Neural crest cell (in vitro differentiated cells): ENCODE measurements at regions not wholly inside any gene's neighbourhood (a gene's known extent, or its start where the extent isn't known, plus 50 kb on each side); places are given as distances from the start of the nearest gene placed in this dataset.

Experiments
- DNase-seq: peaks from one replicate; pipeline ENCODE4 v3.0.0; 2021; ENCODE audit warnings: low read depth, mixed read lengths, low spot score
- H3K27ac Mint-ChIP-seq: one replicate; pipeline ENCODE4 v1.8.0; 2021; ENCODE audit warnings: mild to moderate bottlenecking, mixed read lengths; ENCODE audit not compliant: unreplicated experiment
- H3K27me3 Mint-ChIP-seq: 2 replicates; pipeline ENCODE4 v1.8.0; 2021; ENCODE audit warnings: low read depth, mild to moderate bottlenecking, mixed read lengths
- H3K36me3 Mint-ChIP-seq: 2 replicates; pipeline ENCODE4 v1.8.0; 2021; ENCODE audit warnings: low read depth, mild to moderate bottlenecking, mixed read lengths
- H3K4me1 Mint-ChIP-seq: 2 replicates; pipeline ENCODE4 v1.8.0; 2021; ENCODE audit warnings: mixed read lengths
- H3K4me3 Mint-ChIP-seq: one replicate; pipeline ENCODE4 v1.8.0; 2021; ENCODE audit warnings: mild to moderate bottlenecking, mixed read lengths
- H3K9me3 Mint-ChIP-seq: 2 replicates; pipeline ENCODE4 v1.8.0; 2021; ENCODE audit warnings: mixed read lengths
- CTCF ChIP-seq: fragments of 200-600 bp; sonication (generic); conservative IDR thresholded peaks from 2 replicates; pipeline ENCODE4 v1.5.0; 2021; ENCODE audit warnings: antibody characterized with exemption, mild to moderate bottlenecking

DNA sequence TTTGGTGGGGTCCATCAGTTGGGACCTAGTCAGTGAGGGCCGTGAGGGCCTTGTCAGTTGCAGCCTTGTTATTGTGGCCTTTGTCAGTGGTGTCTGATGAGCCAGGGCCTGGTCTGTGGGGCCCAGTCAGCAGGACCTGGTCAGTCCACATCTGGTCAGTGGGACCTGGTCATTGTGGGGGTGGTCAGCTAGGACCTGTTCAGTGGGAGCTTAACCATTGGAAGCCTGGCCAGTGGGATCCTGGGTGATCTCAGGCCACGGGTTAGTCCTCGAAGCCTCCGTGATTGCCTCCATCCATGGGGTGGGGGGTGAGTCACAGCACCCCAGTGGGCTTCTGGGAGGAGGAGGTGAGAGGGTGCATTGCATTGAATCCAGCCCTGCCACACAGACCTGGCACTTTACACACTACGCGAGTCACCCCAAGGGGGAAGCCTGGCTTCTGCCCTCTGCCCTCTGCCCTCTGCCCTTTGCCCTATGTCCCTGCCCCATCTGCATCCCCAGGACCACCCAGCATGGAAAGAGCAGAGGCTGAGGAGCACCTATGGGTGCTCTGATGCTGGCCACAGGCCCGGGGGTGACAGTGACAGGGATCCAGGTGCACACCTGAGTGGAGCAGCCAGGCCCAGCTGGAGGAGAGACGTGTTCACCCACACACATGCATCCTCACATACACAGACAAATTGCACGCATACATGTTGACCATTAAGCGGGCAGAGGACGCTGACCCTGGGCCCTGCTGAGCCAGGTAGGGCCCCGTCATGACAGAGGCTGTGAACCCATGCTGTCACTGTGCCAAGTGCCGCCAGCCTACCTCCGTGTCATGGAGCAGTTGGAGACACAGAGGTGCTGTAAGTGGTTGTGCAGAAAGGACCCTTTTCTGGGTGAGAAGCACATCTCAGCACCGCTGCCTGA lies 59.8 kb upstream of the TPM4 start:
- H3K4me1 Mint-ChIP-seq, result no peaks in the 10 kb centered on the region
- TF ChIP-seq CTCF, result no peak
- H3K27me3 Mint-ChIP-seq, result no peaks in the 10 kb centered on the region

DNA sequence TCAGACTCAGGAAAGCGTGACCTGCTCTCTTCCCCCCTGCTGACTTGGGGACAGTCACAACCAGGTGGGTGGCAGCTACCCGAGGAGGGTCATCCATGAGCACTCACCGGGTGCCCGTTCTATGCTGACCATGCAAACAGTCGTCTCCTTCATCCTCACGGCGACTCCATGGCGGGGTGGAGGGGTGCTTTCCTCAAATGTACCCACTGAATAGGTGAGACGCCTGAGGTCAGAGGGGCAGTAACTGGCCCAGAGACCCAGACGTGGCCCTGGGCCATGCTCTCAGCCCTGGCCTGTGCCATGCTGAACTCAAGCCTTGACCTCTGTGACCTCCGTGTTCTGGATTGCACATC lies 59.2 kb upstream of the TPM4 start:
- no peaks in the 10 kb centered on the region for H3K27me3 Mint-ChIP-seq
- H3K27ac Mint-ChIP-seq, result no peak overlapping the region
- no peak overlapping the region for H3K4me3 Mint-ChIP-seq
- TF ChIP-seq CTCF, result no peak
- no peaks in the 10 kb centered on the region for H3K4me1 Mint-ChIP-seq
- no peaks in the 10 kb centered on the region for H3K36me3 Mint-ChIP-seq
- peaks cover 5% of the 10 kb centered on the region for H3K9me3 Mint-ChIP-seq
- no peak for DNase-seq

More for the DNA sequence above, 59.8 kb upstream of the TPM4 start:
- DNase-seq, result no peak
- Mint-ChIP-seq H3K9me3 (peaks cover 5% of the 10 kb centered on the region), H3K36me3 (no peaks in the 10 kb centered on the region), H3K4me3 (no peak overlapping the region), H3K27ac (no peak overlapping the region)

GRCh38 chr19:16018106-16018755 lies 58.1 kb upstream of the TPM4 start:
- no peaks in the 10 kb centered on the region for H3K27me3 Mint-ChIP-seq
- H3K4me1 Mint-ChIP-seq, result no peaks in the 10 kb centered on the region
- no peak overlapping the region for H3K4me3 Mint-ChIP-seq
- DNase-seq, result no peak
- H3K27ac Mint-ChIP-seq, result no peak overlapping the region
- H3K9me3 Mint-ChIP-seq, result peaks cover 5% of the 10 kb centered on the region
- H3K36me3 Mint-ChIP-seq, result no peaks in the 10 kb centered on the region
- TF ChIP-seq CTCF, result no peak

DNA sequence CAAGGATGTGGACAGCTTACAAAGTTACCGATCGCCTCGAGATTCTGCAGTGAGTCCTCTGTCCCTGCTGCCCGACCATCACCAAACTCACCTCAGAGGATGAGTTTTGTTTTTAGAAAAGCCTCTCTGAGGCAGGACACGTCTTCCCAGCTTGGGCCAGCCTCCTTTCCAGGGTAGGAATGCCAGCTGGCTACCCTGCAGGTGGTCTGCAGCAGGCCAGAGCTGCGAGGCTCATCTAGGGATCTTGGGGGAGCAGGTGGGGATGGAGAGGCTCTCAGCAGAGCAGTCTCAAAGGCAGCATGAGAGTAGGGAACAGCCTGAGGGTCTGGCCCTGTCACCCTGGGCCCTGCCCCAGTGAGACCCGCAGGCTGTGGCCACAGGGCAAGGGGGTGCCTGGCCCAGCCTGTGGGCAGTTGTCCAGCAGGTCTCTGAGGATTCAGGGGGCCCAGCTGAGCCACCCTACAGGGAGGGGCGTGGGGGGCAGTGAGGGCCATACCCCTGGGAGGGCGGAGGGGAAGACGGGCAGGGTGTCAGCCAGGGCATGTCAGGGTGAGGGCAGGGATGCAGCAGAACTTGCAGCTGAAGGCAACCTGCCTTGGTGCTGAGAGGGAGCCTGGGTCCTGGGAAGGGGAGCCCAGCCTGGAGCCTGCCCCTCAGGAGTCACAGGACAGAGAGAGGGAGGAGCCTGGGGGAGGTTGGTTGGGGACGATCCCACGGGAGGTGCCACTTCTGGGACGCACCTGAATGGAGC lies 57.3 kb upstream of the TPM4 start:
- Mint-ChIP-seq H3K27ac (no peak overlapping the region), H3K27me3 (no peaks in the 10 kb centered on the region), H3K4me1 (no peaks in the 10 kb centered on the region), H3K4me3 (no peak overlapping the region), H3K36me3 (no peaks in the 10 kb centered on the region), H3K9me3 (peaks cover 3% of the 10 kb centered on the region)
- TF ChIP-seq CTCF, result no peak
- no peak for DNase-seq

- no peak for TF ChIP-seq CTCF
- Mint-ChIP-seq H3K27me3 (no peaks in the 10 kb centered on the region), H3K27ac (no peak overlapping the region), H3K4me1 (no peaks in the 10 kb centered on the region), H3K4me3 (no peak overlapping the region), H3K9me3 (no peaks in the 10 kb centered on the region), H3K36me3 (no peaks in the 10 kb centered on the region)
- DNase-seq, result no peak
Measured at GRCh38 chr19:16019691-16020448, 56.4 kb upstream of the TPM4 start.
